ENCODE measurements at regions not wholly inside any gene's neighbourhood (a gene's known extent, or its start where the extent isn't known, plus 50 kb on each side); places are given as distances from the start of the nearest gene placed in this dataset.

DNA sequence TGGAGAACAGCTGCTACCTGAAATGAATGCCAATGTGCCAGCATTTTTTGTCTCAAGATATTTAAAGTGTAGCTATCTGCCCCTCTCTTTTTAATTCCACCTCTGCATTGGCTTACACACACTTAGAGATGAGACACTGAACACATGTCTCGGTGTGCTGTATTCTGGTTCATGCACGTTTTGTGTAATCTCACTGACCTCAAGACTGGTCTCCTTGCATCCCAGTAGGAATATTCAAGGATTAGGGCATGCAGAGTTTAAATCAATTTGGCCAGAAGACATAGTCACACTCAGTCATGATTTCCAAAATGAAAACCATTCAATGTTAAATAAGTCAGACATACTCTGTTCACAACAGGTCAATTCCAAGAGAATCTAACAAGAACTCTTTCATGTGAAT is 561.8 kb upstream of the TUSC1 start:
- ATAC-seq (no peak), DNase-seq (no peak)
- Histone ChIP-seq H3K4me1 (no peaks in the 10 kb centered on the region), H3K27ac (no peak overlapping the region), H3K4me3 (no peak overlapping the region), H3K27me3 (no peaks in the 10 kb centered on the region), H3K9me3 (peaks cover 0 to 4% (median 0%) of the 10 kb centered on the region in 11 donors), H3K36me3 (no peaks in the 10 kb centered on the region)
- 64 to 67% methylated on average over 2 of the region's 2 CpGs for WGBS, 2 donors
- intact Hi-C loops (cut with DNase I): no loop called here
- TF ChIP-seq, protein P1, sequence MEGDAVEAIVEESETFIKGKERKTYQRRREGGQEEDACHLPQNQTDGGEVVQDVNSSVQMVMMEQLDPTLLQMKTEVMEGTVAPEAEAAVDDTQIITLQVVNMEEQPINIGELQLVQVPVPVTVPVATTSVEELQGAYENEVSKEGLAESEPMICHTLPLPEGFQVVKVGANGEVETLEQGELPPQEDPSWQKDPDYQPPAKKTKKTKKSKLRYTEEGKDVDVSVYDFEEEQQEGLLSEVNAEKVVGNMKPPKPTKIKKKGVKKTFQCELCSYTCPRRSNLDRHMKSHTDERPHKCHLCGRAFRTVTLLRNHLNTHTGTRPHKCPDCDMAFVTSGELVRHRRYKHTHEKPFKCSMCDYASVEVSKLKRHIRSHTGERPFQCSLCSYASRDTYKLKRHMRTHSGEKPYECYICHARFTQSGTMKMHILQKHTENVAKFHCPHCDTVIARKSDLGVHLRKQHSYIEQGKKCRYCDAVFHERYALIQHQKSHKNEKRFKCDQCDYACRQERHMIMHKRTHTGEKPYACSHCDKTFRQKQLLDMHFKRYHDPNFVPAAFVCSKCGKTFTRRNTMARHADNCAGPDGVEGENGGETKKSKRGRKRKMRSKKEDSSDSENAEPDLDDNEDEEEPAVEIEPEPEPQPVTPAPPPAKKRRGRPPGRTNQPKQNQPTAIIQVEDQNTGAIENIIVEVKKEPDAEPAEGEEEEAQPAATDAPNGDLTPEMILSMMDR (IDR thresholded peaks at IDR 0.05): no peak

DNA sequence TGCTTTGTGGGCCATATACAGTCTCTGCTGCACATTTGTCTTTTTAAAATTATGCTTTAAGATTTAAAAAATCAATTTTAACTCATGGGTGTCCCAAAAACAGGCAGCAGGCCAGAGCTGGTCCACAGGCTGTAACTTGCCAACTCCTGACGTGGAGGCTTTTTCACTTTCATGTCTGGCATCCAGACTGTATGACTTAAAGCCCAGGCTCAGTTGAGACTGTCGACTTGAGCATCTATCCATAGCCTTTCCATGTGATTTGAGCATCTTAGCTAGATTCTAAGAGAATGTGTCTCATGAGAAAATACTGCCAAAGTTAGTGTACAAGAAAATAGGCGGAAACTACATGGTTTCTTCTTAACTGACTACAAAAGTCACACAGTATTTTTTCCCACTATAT is 559.0 kb upstream of the TUSC1 start:
- ATAC-seq: no peak
- DNase-seq: no peak
- H3K9me3 ChIP-seq: no peaks in the 10 kb centered on the region
- no peak overlapping the region for H3K27ac ChIP-seq
- no peaks in the 10 kb centered on the region for H3K4me1 ChIP-seq
- H3K4me3 ChIP-seq: no peak overlapping the region
- H3K27me3 ChIP-seq: no peaks in the 10 kb centered on the region
- no peaks in the 10 kb centered on the region for H3K36me3 ChIP-seq
- intact Hi-C loops (cut with DNase I): no loop called here
- WGBS, 2 donors: 61% methylated on average over 3 of the region's 3 CpGs
- TF ChIP-seq, protein P1 (IDR thresholded peaks at IDR 0.05): no peak

- Histone ChIP-seq H3K36me3 (no peaks in the 10 kb centered on the region), H3K4me1 (no peaks in the 10 kb centered on the region), H3K27me3 (no peaks in the 10 kb centered on the region), H3K27ac (no peak overlapping the region), H3K4me3 (no peak overlapping the region), H3K9me3 (no peaks in the 10 kb centered on the region)
- WGBS, 2 donors: 65 to 78% methylated on average over 2 of the region's 2 CpGs
- intact Hi-C loops (cut with DNase I): no loop called here
- ATAC-seq: no peak
- no peak for DNase-seq
- TF ChIP-seq, protein P1 (IDR thresholded peaks at IDR 0.05): no peak
These were observed 556.6 kb upstream of the TUSC1 start for GRCh38 chr9:26234865-26235264.

DNA sequence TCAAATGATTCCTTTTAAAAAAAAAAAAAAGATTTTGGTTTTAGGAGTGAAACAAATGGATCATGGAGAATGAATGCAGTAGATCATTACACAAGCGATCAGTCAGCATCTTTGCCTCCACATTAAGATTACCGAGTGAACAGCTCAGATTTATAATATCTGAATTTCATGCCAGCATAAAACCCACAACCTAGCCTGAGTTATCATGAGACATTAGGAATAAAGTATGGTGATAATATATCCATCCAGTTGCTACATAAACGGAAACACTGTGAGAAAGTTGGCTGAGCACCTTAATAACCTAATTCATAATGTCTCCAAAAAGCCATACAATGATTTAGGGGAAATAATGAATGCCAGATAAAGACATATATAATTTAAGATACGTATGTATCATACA is 553.1 kb upstream of the TUSC1 start:
- DNase-seq (no peak), ATAC-seq (no peak)
- H3K9me3 ChIP-seq: peaks cover 0 to 3% (median 0%) of the 10 kb centered on the region in 11 donors
- H3K36me3 ChIP-seq: no peaks in the 10 kb centered on the region
- intact Hi-C loops (cut with DNase I): no loop called here
- TF ChIP-seq, protein P1 (IDR thresholded peaks at IDR 0.05): no peak
- no peak overlapping the region for H3K27ac ChIP-seq
- WGBS, 2 donors: 75 to 81% methylated on average over 4 of the region's 4 CpGs
- no peaks in the 10 kb centered on the region for H3K27me3 ChIP-seq
- no peaks in the 10 kb centered on the region for H3K4me1 ChIP-seq
- H3K4me3 ChIP-seq: no peak overlapping the region
